ENCODE measurements at regions not wholly inside any gene's neighbourhood (a gene's known extent, or its start where the extent isn't known, plus 50 kb on each side); places are given as distances from the start of the nearest gene placed in this dataset.

GRCh38 chr22:48923996-48924395, 903.7 kb downstream of the BRD1 start:
- TF ChIP-seq ZNF174 (tag by site-specific recombination; IDR thresholded peaks at IDR 0.05) (no peak), TCF7L2 (IDR thresholded peaks at IDR 0.05; ENCODE audit: borderline replicate concordance, low read depth, low read length) (no peak), ZNF48 (tag by site-specific recombination; IDR thresholded peaks at IDR 0.05) (no peak), ZNF76 (tag by site-specific recombination; IDR thresholded peaks at IDR 0.05; ENCODE audit: borderline replicate concordance, low read depth) (no peak), HOXA7 (CRISPR knock-in tag; IDR thresholded peaks at IDR 0.05; ENCODE audit: borderline replicate concordance) (no peak), ZNF23 (tag by site-specific recombination; IDR thresholded peaks at IDR 0.05; ENCODE audit: borderline replicate concordance) (no peak), WT1 (tag by site-specific recombination; IDR thresholded peaks at IDR 0.05) (no peak), ZFP3 (tag by site-specific recombination; IDR thresholded peaks at IDR 0.05; ENCODE audit: low read depth) (no peak), ZNF114 (tag by site-specific recombination; IDR thresholded peaks at IDR 0.05) (no peak), ZNF24 (tag by site-specific recombination; IDR thresholded peaks at IDR 0.05) (no peak), ZNF501 (tag by site-specific recombination; IDR thresholded peaks at IDR 0.05) (no peak)
- TF ChIP-seq, protein P1, sequence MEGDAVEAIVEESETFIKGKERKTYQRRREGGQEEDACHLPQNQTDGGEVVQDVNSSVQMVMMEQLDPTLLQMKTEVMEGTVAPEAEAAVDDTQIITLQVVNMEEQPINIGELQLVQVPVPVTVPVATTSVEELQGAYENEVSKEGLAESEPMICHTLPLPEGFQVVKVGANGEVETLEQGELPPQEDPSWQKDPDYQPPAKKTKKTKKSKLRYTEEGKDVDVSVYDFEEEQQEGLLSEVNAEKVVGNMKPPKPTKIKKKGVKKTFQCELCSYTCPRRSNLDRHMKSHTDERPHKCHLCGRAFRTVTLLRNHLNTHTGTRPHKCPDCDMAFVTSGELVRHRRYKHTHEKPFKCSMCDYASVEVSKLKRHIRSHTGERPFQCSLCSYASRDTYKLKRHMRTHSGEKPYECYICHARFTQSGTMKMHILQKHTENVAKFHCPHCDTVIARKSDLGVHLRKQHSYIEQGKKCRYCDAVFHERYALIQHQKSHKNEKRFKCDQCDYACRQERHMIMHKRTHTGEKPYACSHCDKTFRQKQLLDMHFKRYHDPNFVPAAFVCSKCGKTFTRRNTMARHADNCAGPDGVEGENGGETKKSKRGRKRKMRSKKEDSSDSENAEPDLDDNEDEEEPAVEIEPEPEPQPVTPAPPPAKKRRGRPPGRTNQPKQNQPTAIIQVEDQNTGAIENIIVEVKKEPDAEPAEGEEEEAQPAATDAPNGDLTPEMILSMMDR (tag by site-specific recombination; IDR thresholded peaks at IDR 0.05), result no peak
- TF ChIP-seq, protein P2, sequence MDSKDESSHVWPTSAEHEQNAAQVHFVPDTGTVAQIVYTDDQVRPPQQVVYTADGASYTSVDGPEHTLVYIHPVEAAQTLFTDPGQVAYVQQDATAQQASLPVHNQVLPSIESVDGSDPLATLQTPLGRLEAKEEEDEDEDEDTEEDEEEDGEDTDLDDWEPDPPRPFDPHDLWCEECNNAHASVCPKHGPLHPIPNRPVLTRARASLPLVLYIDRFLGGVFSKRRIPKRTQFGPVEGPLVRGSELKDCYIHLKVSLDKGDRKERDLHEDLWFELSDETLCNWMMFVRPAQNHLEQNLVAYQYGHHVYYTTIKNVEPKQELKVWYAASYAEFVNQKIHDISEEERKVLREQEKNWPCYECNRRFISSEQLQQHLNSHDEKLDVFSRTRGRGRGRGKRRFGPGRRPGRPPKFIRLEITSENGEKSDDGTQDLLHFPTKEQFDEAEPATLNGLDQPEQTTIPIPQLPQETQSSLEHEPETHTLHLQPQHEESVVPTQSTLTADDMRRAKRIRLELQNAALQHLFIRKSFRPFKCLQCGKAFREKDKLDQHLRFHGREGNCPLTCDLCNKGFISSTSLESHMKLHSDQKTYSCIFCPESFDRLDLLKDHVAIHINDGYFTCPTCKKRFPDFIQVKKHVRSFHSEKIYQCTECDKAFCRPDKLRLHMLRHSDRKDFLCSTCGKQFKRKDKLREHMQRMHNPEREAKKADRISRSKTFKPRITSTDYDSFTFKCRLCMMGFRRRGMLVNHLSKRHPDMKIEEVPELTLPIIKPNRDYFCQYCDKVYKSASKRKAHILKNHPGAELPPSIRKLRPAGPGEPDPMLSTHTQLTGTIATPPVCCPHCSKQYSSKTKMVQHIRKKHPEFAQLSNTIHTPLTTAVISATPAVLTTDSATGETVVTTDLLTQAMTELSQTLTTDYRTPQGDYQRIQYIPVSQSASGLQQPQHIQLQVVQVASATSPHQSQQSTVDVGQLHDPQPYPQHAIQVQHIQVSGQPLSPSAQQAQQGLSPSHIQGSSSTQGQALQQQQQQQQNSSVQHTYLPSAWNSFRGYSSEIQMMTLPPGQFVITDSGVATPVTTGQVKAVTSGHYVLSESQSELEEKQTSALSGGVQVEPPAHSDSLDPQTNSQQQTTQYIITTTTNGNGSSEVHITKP (tag by site-specific recombination; IDR thresholded peaks at IDR 0.05), result no peak
